ENCODE measurements at regions not wholly inside any gene's neighbourhood (a gene's known extent, or its start where the extent isn't known, plus 50 kb on each side); places are given as distances from the start of the nearest gene placed in this dataset.

DNA sequence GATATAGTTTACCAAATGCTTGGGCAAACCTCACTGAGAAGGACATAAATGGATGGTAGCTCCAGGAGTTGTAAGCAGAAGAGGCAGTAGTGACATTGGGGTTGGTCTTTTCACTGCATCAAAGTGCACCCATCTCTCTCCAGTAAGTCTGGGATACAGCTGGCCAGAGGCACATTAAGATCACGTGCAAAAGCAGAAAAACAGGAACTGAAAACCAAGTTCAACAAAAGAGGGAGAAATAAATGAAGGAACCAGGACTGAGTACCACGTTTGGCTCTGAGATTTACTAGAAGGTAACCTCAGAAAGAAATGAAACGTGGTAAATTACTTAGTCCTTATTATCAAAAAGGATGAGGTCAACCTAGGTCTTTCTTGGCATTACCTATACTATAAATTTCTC is 259.2 kb downstream of the OSR1 start:
- no peak for TF ChIP-seq POLR2A (IDR thresholded peaks at IDR 0.05)
- TF ChIP-seq, protein P1, sequence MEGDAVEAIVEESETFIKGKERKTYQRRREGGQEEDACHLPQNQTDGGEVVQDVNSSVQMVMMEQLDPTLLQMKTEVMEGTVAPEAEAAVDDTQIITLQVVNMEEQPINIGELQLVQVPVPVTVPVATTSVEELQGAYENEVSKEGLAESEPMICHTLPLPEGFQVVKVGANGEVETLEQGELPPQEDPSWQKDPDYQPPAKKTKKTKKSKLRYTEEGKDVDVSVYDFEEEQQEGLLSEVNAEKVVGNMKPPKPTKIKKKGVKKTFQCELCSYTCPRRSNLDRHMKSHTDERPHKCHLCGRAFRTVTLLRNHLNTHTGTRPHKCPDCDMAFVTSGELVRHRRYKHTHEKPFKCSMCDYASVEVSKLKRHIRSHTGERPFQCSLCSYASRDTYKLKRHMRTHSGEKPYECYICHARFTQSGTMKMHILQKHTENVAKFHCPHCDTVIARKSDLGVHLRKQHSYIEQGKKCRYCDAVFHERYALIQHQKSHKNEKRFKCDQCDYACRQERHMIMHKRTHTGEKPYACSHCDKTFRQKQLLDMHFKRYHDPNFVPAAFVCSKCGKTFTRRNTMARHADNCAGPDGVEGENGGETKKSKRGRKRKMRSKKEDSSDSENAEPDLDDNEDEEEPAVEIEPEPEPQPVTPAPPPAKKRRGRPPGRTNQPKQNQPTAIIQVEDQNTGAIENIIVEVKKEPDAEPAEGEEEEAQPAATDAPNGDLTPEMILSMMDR (IDR thresholded peaks at IDR 0.05), result no peak

All from thyroid gland (tissue), 4 donors.